ENCODE measurements at regions not wholly inside any gene's neighbourhood (a gene's known extent, or its start where the extent isn't known, plus 50 kb on each side); places are given as distances from the start of the nearest gene placed in this dataset.
A peak's percentile ranks its signal among the peaks of the same experiment; 100 is the strongest.
"Not testable (repeated sequence)": the region's sequence is repeated elsewhere in the genome, so short reads cannot be mapped to it uniquely, and the experiment has no call there.

- peak overlapping the region in 1 of 4 donors; percentile 20 for H3K27ac ChIP-seq
- no peaks in the 10 kb centered on the region for H3K9me3 ChIP-seq
- no peaks in the 10 kb centered on the region for H3K36me3 ChIP-seq
- TF ChIP-seq, protein P1, sequence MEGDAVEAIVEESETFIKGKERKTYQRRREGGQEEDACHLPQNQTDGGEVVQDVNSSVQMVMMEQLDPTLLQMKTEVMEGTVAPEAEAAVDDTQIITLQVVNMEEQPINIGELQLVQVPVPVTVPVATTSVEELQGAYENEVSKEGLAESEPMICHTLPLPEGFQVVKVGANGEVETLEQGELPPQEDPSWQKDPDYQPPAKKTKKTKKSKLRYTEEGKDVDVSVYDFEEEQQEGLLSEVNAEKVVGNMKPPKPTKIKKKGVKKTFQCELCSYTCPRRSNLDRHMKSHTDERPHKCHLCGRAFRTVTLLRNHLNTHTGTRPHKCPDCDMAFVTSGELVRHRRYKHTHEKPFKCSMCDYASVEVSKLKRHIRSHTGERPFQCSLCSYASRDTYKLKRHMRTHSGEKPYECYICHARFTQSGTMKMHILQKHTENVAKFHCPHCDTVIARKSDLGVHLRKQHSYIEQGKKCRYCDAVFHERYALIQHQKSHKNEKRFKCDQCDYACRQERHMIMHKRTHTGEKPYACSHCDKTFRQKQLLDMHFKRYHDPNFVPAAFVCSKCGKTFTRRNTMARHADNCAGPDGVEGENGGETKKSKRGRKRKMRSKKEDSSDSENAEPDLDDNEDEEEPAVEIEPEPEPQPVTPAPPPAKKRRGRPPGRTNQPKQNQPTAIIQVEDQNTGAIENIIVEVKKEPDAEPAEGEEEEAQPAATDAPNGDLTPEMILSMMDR (IDR thresholded peaks at IDR 0.05) = no peak
- TF ChIP-seq EP300 (IDR thresholded peaks at IDR 0.05) (no peak), POLR2A (IDR thresholded peaks at IDR 0.05) (no peak), POLR2AphosphoS5 (IDR thresholded peaks at IDR 0.05) (no peak)
- H3K27me3 ChIP-seq = peaks cover 0 to under 1% (median 0%) of the 10 kb centered on the region in 3 donors
- no peaks in the 10 kb centered on the region for H3K4me1 ChIP-seq
- intact Hi-C loops (cut with DNase I) = no loop called here
- H3K4me3 ChIP-seq = no peak overlapping the region
- DNase-seq = no peak
- 78 to 88% methylated on average over 5 of the region's 5 CpGs for WGBS, 2 donors
These were observed 114.6 kb downstream of the VEGFA start for GRCh38 chr6:43884652-43885022.

- intact Hi-C loops (cut with DNase I) = no loop called here
- Histone ChIP-seq H3K4me1 (no peaks in the 10 kb centered on the region), H3K36me3 (no peaks in the 10 kb centered on the region), H3K27ac (peak overlapping the region in 1 of 4 donors; percentile 20), H3K4me3 (no peak overlapping the region), H3K9me3 (no peaks in the 10 kb centered on the region), H3K27me3 (no peaks in the 10 kb centered on the region)
- WGBS, 2 donors = 69 to 82% methylated on average over 7 of the region's 7 CpGs
- TF ChIP-seq POLR2A (IDR thresholded peaks at IDR 0.05) = no peak
- TF ChIP-seq POLR2AphosphoS5 (IDR thresholded peaks at IDR 0.05) = no peak
- TF ChIP-seq, protein P1 (IDR thresholded peaks at IDR 0.05) = no peak
- TF ChIP-seq EP300 (IDR thresholded peaks at IDR 0.05) = no peak
- DNase-seq = no peak
These were observed 114.0 kb downstream of the VEGFA start for GRCh38 chr6:43883847-43884651.

GRCh38 chr6:43882690-43883448 is 112.9 kb downstream of the VEGFA start:
- H3K4me3 ChIP-seq; H3K27ac ChIP-seq; DNase-seq; H3K27me3 ChIP-seq; H3K36me3 ChIP-seq; H3K9me3 ChIP-seq; intact Hi-C loops (cut with DNase I); H3K4me1 ChIP-seq: not testable (repeated sequence)
- WGBS, 2 donors = 85 to 93% methylated on average over 9 of the region's 9 CpGs

- WGBS, 2 donors = 82 to 87% methylated on average over 6 of the region's 6 CpGs
- no peak for DNase-seq
- intact Hi-C loops (cut with DNase I) = no loop called here
- H3K36me3 ChIP-seq = no peaks in the 10 kb centered on the region
- no peak overlapping the region for H3K4me3 ChIP-seq
- H3K27ac ChIP-seq = no peak overlapping the region
- no peaks in the 10 kb centered on the region for H3K27me3 ChIP-seq
- H3K4me1 ChIP-seq = no peaks in the 10 kb centered on the region
- no peaks in the 10 kb centered on the region for H3K9me3 ChIP-seq
- TF ChIP-seq, protein P1 (IDR thresholded peaks at IDR 0.05) = no peak
- TF ChIP-seq POLR2A (IDR thresholded peaks at IDR 0.05) = no peak
- TF ChIP-seq EP300 (IDR thresholded peaks at IDR 0.05) = no peak
- no peak for TF ChIP-seq POLR2AphosphoS5 (IDR thresholded peaks at IDR 0.05)
These were observed 110.5 kb downstream of the VEGFA start for GRCh38 chr6:43880236-43881137.

DNA sequence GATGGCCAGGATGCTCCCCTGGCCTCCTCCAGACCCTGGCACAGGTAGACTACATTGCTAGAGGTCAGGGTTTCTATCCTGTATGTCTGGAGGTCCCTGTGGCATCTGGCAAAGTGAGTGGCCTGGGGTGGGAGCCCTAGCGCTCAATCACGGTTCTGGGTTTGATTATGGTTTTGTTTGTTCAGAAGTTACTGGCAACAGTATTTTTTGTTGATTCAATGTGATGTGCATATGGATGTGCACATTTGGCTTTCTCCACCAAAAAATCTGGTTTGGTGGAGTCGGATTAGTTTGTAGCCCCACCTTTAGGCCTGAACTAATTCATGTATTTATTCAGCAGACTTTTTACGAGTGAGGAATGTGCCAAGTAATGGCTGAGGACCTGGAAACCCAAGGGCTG is 109.7 kb downstream of the VEGFA start:
- H3K27ac ChIP-seq = no peak overlapping the region
- 51 to 81% methylated on average over 4 of the region's 4 CpGs for WGBS, 2 donors
- H3K36me3 ChIP-seq = no peaks in the 10 kb centered on the region
- no peak overlapping the region for H3K4me3 ChIP-seq
- H3K27me3 ChIP-seq = no peaks in the 10 kb centered on the region
- TF ChIP-seq, protein P1 (IDR thresholded peaks at IDR 0.05) = no peak
- no peak for TF ChIP-seq EP300 (IDR thresholded peaks at IDR 0.05)
- TF ChIP-seq POLR2A (IDR thresholded peaks at IDR 0.05) = no peak
- no peak for TF ChIP-seq POLR2AphosphoS5 (IDR thresholded peaks at IDR 0.05)
- DNase-seq = no peak
- no peaks in the 10 kb centered on the region for H3K4me1 ChIP-seq
- no peaks in the 10 kb centered on the region for H3K9me3 ChIP-seq
- intact Hi-C loops (cut with DNase I) = no loop called here

Data from sigmoid colon (tissue), 6 donors.